HUES6 (cell line): ENCODE measurements at regions not wholly inside any gene's neighbourhood (a gene's known extent, or its start where the extent isn't known, plus 50 kb on each side); places are given as distances from the start of the nearest gene placed in this dataset.
"Not testable (repeated sequence)": the region's sequence is repeated elsewhere in the genome, so short reads cannot be mapped to it uniquely, and the experiment has no call there.

Experiments used
- H3K27ac ChIP-seq: 2 replicates; pipeline ENCODE4 v1.7.0; 2013; ENCODE audit warnings: low read depth, mild to moderate bottlenecking, low read length, inconsistent platforms
- H3K27me3 ChIP-seq: 2 replicates; pipeline ENCODE4 v1.6.1; 2013; ENCODE audit warnings: low read length; ENCODE audit not compliant: control insufficient read depth, insufficient read depth
- H3K36me3 ChIP-seq: 2 replicates; pipeline ENCODE4 v1.6.1; 2013; ENCODE audit warnings: low read length; ENCODE audit not compliant: control insufficient read depth, insufficient read depth
- H3K4me1 ChIP-seq: 2 replicates; pipeline ENCODE4 v1.6.1; 2013; ENCODE audit warnings: low read length; ENCODE audit not compliant: control insufficient read depth, insufficient read depth
- H3K4me3 ChIP-seq: 2 replicates; pipeline ENCODE4 v1.5.1; 2013; ENCODE audit warnings: low read depth, low read length
- H3K9ac ChIP-seq: one replicate; pipeline ENCODE4 v1.6.1; 2013; ENCODE audit warnings: mild to moderate bottlenecking, low read length
- H3K9me3 ChIP-seq: 2 replicates; pipeline ENCODE4 v1.6.1; 2013; ENCODE audit warnings: low read depth, low read length; ENCODE audit not compliant: control insufficient read depth, insufficient read depth

GRCh38 chr13:97884707-97885468 lies 68.6 kb upstream of the IPO5 start:
- no peaks in the 10 kb centered on the region for H3K9me3 ChIP-seq
- H3K9ac ChIP-seq: no peak overlapping the region
- H3K27me3 ChIP-seq: no peaks in the 10 kb centered on the region
- H3K27ac ChIP-seq: no peak overlapping the region
- H3K4me3 ChIP-seq: no peak overlapping the region
- peaks cover 2% of the 10 kb centered on the region; the same call in 1 of the 2 replicates for H3K4me1 ChIP-seq
- H3K36me3 ChIP-seq: no peaks in the 10 kb centered on the region

GRCh38 chr13:97885641-97886040 lies 67.8 kb upstream of the IPO5 start:
- no peaks in the 10 kb centered on the region for H3K36me3 ChIP-seq
- H3K27me3 ChIP-seq: no peaks in the 10 kb centered on the region
- no peaks in the 10 kb centered on the region for H3K4me1 ChIP-seq
- no peak overlapping the region for H3K27ac ChIP-seq
- H3K4me3 ChIP-seq: no peak overlapping the region
- no peaks in the 10 kb centered on the region for H3K9me3 ChIP-seq
- H3K9ac ChIP-seq: no peak overlapping the region

GRCh38 chr13:97889803-97890202 lies 63.7 kb upstream of the IPO5 start:
- no peak overlapping the region for H3K9ac ChIP-seq
- no peak overlapping the region for H3K4me3 ChIP-seq
- peaks cover 10% of the 10 kb centered on the region; the same call in 1 of the 2 replicates for H3K9me3 ChIP-seq
- no peaks in the 10 kb centered on the region for H3K4me1 ChIP-seq
- no peak overlapping the region for H3K27ac ChIP-seq
- no peaks in the 10 kb centered on the region for H3K36me3 ChIP-seq
- H3K27me3 ChIP-seq: no peaks in the 10 kb centered on the region

- no peaks in the 10 kb centered on the region for H3K27me3 ChIP-seq
- no peaks in the 10 kb centered on the region for H3K4me1 ChIP-seq
- H3K4me3 ChIP-seq: no peak overlapping the region
- no peak overlapping the region for H3K27ac ChIP-seq
- H3K9ac ChIP-seq: no peak overlapping the region
- H3K9me3 ChIP-seq: peaks cover 11% of the 10 kb centered on the region; the same call in 1 of the 2 replicates
- no peaks in the 10 kb centered on the region for H3K36me3 ChIP-seq
These were observed 62.9 kb upstream of the IPO5 start for GRCh38 chr13:97890573-97890972.

GRCh38 chr13:97891964-97892363 lies 61.5 kb upstream of the IPO5 start:
- H3K9me3 ChIP-seq: peaks cover 11% of the 10 kb centered on the region; the same call in 1 of the 2 replicates
- not testable (repeated sequence) for H3K9ac ChIP-seq, H3K27ac ChIP-seq, H3K36me3 ChIP-seq, H3K4me3 ChIP-seq, H3K27me3 ChIP-seq, H3K4me1 ChIP-seq

GRCh38 chr13:97892717-97893116 lies 60.8 kb upstream of the IPO5 start:
- no peaks in the 10 kb centered on the region for H3K36me3 ChIP-seq
- no peak overlapping the region for H3K4me3 ChIP-seq
- H3K9ac ChIP-seq: no peak overlapping the region
- no peak overlapping the region for H3K27ac ChIP-seq
- H3K9me3 ChIP-seq: peaks cover 11% of the 10 kb centered on the region; the same call in 1 of the 2 replicates
- H3K27me3 ChIP-seq: no peaks in the 10 kb centered on the region
- H3K4me1 ChIP-seq: no peaks in the 10 kb centered on the region

- Histone ChIP-seq H3K9me3 (peaks cover 11% of the 10 kb centered on the region; the same call in 1 of the 2 replicates), H3K27me3 (no peaks in the 10 kb centered on the region), H3K4me3 (no peak overlapping the region)
These were observed 58.1 kb upstream of the IPO5 start for GRCh38 chr13:97895383-97895782.

GRCh38 chr13:97896446-97896845 lies 57.0 kb upstream of the IPO5 start:
- no peak overlapping the region for H3K27ac ChIP-seq
- no peak overlapping the region for H3K4me3 ChIP-seq
- no peak overlapping the region for H3K9ac ChIP-seq
- H3K9me3 ChIP-seq: peaks cover 11% of the 10 kb centered on the region; the same call in 1 of the 2 replicates
- no peaks in the 10 kb centered on the region for H3K27me3 ChIP-seq
- no peaks in the 10 kb centered on the region for H3K36me3 ChIP-seq
- no peaks in the 10 kb centered on the region for H3K4me1 ChIP-seq

More at GRCh38 chr13:97895383-97895782, 58.1 kb upstream of the IPO5 start:
- Histone ChIP-seq H3K4me1 (no peaks in the 10 kb centered on the region), H3K9ac (no peak overlapping the region), H3K36me3 (no peaks in the 10 kb centered on the region), H3K27ac (no peak overlapping the region)

- Histone ChIP-seq H3K9ac (no peak overlapping the region), H3K27ac (no peak overlapping the region), H3K4me1 (no peaks in the 10 kb centered on the region), H3K27me3 (no peaks in the 10 kb centered on the region), H3K4me3 (no peak overlapping the region), H3K36me3 (no peaks in the 10 kb centered on the region), H3K9me3 (no peaks in the 10 kb centered on the region)
These were observed 51.8 kb upstream of the IPO5 start for GRCh38 chr13:97901716-97902115.
